GM20000 (cell line): ENCODE measurements at regions not wholly inside any gene's neighbourhood (a gene's known extent, or its start where the extent isn't known, plus 50 kb on each side); places are given as distances from the start of the nearest gene placed in this dataset.
"Not testable (repeated sequence)": the region's sequence is repeated elsewhere in the genome, so short reads cannot be mapped to it uniquely, and the experiment has no call there.

Source experiments
- DNase-seq: peaks from one replicate; pipeline ENCODE4 v3.0.0; 2012; ENCODE audit warnings: low spot score
- TF ChIP-seq, protein P1 (sequence below): IDR thresholded peaks from 2 replicates; pipeline ENCODE4 v1.5.1; 2012; ENCODE audit warnings: mild to moderate bottlenecking, control low read depth; ENCODE audit errors: extremely low read depth, missing control alignments

DNA sequence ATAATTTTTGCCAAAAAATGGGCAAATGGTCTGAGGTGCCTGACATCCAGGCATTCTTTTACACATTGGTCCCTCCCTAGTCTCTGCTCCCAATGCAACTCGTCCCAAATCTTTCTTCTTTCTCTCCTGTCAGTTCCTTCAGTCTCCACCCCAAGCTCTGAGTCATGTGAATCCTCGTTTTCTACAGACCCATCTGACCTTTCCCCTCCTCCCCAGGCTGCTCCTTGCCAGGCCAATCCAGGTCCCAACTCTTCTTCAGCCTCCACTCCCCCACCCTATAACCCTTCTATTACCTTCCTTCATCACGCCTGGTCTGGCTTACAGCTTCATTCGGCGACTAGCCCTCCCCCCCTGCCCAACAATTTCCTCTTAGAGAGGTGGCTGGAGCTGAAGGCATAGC is 55.3 kb downstream of the BBS10 start:
- DNase-seq = not testable (repeated sequence)

DNA sequence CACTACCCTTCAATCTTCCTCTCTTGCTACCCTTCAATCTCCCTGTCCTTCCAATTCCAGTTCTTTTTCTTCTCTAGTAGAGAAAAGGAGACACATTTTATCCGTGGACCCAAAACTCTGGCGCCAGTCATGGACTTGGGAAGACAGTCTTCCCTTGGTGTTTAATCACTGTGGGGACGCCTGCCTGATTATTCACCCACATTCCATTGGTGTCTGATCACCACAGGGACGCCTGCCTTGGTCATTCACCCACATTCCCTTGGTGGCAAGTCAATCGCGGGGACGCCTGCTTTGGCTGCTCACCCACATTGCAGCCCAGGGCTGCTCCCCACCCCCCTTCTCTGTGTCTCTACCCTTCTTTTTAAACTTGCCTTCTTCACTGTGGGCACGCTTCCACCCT is 55.9 kb downstream of the BBS10 start:
- not testable (repeated sequence) for DNase-seq

- no peak for DNase-seq
- TF ChIP-seq, protein P1, sequence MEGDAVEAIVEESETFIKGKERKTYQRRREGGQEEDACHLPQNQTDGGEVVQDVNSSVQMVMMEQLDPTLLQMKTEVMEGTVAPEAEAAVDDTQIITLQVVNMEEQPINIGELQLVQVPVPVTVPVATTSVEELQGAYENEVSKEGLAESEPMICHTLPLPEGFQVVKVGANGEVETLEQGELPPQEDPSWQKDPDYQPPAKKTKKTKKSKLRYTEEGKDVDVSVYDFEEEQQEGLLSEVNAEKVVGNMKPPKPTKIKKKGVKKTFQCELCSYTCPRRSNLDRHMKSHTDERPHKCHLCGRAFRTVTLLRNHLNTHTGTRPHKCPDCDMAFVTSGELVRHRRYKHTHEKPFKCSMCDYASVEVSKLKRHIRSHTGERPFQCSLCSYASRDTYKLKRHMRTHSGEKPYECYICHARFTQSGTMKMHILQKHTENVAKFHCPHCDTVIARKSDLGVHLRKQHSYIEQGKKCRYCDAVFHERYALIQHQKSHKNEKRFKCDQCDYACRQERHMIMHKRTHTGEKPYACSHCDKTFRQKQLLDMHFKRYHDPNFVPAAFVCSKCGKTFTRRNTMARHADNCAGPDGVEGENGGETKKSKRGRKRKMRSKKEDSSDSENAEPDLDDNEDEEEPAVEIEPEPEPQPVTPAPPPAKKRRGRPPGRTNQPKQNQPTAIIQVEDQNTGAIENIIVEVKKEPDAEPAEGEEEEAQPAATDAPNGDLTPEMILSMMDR = no peak
These were observed 57.0 kb downstream of the BBS10 start for GRCh38 chr12:76290963-76291859.

GRCh38 chr12:76288218-76288617 is 60.0 kb downstream of the BBS10 start:
- TF ChIP-seq, protein P1 = no peak
- no peak for DNase-seq

DNA sequence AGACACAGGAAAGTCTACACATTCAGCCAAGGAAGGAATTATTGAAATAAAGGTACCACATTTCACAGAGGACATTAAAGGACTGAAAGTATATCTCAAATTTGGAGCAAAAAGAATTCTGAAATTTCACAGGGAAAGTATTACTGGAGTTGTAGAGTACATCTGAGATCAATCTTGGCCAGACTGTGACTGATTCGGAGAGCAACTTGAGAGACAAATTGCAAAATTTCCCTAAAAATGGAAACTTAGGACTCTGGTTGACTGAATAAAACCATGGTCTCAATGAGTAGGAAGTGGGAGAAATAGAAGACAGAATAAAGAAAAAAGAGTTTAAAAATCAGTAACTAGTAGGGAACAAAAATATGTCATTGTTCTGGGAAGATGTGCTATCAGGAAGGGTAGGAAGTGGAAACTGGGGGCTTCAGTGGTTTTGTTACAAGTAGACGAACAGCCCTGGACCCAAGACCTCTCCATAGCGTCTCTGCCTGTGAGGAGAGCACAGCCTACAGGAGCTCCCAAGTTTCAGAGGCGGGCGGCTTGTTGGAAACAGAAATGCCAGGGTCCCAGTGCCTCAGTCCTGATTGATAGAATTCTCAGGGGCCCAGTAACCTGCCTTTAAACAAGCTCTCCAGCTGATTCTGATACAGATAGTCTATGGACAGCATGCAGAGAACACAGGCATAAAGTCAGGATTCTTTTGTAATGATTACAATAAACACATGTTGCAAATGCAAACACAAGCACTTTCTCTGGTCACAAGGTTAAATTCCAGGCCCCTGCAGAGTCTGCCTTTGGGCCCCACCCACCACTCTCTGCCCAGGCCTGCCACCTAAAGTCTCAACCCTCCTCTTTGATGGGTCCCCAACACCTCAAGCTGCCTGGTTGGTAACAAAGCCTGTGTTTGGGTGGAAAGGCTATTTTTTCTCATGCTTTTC is 63.1 kb downstream of the BBS10 start:
- TF ChIP-seq, protein P1 = no peak
- no peak for DNase-seq

DNA sequence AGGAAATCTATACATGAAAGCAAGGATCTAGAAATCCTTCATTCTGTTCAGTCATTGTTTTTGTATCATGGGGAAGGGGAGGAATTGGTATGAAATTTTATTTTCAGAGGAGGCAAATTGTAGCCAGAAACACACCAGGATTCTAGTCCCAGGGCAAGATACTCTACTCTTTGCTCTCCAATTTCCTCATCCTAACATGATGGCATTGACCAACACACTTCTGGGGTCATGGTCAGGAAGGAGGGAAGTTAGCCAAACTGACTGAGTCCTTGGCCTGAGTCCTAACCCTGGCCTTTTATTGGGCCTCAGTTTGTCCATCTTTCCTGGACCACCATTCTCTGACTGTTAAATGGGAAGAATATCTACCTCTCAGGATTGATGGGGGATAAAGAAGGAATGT is 65.5 kb downstream of the BBS10 start:
- TF ChIP-seq, protein P1 = no peak
- no peak for DNase-seq

GRCh38 chr12:76277480-76277879 is 70.7 kb downstream of the BBS10 start:
- DNase-seq = no peak
- TF ChIP-seq, protein P1 = no peak

DNA sequence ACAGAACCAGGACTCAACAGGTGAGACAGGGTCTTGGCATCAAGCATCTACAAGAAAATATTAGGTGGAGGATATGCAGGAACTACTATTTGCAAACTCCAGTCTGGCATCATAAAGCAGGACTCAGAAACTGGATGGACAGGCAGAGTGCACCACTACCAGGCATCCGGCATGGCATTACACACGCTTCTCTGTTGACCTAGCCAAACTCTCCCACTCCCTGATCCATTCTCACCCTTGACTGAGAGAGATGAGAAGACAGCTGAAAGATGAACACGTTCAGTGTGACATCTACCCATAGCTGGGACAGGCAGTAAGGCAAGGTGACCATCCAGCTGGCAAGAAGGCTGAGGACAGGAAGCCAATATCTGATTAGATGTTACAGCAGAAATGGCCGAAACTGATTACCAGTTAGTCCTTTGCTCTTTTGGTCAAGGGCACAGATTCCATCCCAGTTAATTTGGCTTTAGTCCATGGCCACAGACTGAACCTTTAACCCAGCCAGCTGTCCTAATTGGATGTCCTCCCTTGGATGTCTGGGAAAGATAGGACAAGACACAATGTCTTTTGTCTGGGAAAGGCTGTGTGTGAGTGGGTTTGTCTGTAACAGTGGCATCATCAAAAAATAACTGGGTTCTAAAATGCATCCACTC is 71.6 kb downstream of the BBS10 start:
- TF ChIP-seq, protein P1 = no peak
- DNase-seq = no peak
